ENCODE measurements at regions not wholly inside any gene's neighbourhood (a gene's known extent, or its start where the extent isn't known, plus 50 kb on each side); places are given as distances from the start of the nearest gene placed in this dataset.

DNA sequence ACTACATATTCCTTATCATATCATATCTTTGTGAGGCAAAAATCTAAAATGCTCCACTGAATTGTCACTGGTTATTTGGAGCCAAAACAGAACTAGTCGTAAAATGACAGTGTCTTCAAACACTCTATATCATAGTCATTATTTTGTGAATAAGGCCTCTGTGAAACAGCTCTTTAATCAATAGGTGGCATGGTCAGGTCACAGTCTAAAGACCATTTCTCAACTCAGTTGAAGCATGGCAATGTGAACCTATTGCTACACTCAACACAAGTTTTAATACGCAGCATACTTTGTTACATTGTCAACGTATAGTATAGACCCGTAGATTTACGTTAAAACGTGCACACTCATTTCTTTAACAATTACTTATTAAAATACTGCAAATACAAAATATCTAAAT, 131.3 kb upstream of the PCDH20 start (continued):
- TF ChIP-seq MAX (IDR thresholded peaks at IDR 0.05) (no peak), ZFX (IDR thresholded peaks at IDR 0.05) (no peak)

DNA sequence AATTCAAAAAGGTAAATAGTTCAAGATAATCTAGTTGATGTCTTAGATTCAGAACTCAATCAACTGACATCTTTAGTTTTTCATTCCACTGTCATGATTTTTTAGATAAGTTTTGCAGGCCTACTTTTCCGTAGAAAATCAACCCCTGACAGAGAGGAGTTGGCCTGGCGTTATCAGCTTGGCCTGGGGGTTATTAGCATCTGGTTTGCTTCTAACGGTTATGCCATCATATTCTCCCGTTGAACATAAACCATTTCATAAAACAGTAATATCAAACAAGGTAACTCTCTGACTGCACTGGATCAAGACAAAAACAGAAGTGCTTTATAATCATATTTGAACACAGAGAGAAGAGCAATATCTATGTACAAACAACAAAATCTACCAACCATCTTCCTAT, 130.8 kb upstream of the PCDH20 start:
- ChIA-PET POLR2A (no interaction called here), CTCF (no interaction called here), RAD21 (ENCODE audit: low non-redundant PET in 1 of 2, low total read pairs in 2 of 2, uncharacterized antibody in 2 of 2, unreplicated experiment in 2 of 2) (no interaction called here)
- Histone ChIP-seq H3K36me3 (ENCODE audit: control insufficient read depth in 1 of 2, insufficient read depth in 2 of 2, low read length in 2 of 2) (no peaks in the 10 kb centered on the region), H3K79me2 (ENCODE audit: insufficient read depth, low read length) (no peaks in the 10 kb centered on the region), H3K9ac (ENCODE audit: low read length) (no peak overlapping the region), H3K9me2 (ENCODE audit: insufficient read depth) (no peaks in the 10 kb centered on the region), H3K27me3 (ENCODE audit: insufficient read depth, low read length) (no peaks in the 10 kb centered on the region), H3K27ac (ENCODE audit: low read depth, low read length) (no peak overlapping the region), H2AFZ (ENCODE audit: low read depth, low read length, poor library complexity, severe bottlenecking) (no peak overlapping the region), H3K9me3 (ENCODE audit: control insufficient read depth in 1 of 2, insufficient read depth in 1 of 2, low read depth in 1 of 2, low read length in 2 of 2) (no peaks in the 10 kb centered on the region), H3K4me1 (ENCODE audit: control insufficient read depth in 1 of 2, insufficient read depth in 2 of 2, low read length in 2 of 2) (no peaks in the 10 kb centered on the region), H4K20me1 (ENCODE audit: insufficient read depth) (no peaks in the 10 kb centered on the region), H3K4me2 (ENCODE audit: low read length) (no peak overlapping the region), H3K4me3 (replicated peaks in 1 of 2; ENCODE audit: low read depth in 1 of 2, low read length in 2 of 2) (no peak overlapping the region)
- no peak for TF ChIP-seq JUND (IDR thresholded peaks at IDR 0.05)
- TF ChIP-seq ATF3 (IDR thresholded peaks at IDR 0.05), result no peak
- no peak for TF ChIP-seq ELF1 (IDR thresholded peaks at IDR 0.05; ENCODE audit: borderline replicate concordance, low read depth)
- no peak for TF ChIP-seq POLR2A (IDR thresholded peaks at IDR 0.05; ENCODE audit: borderline replicate concordance, extremely low read depth, insufficient read depth, insufficient read length)
- TF ChIP-seq TCF7L2 (IDR thresholded peaks at IDR 0.05; ENCODE audit: borderline replicate concordance, extremely low read depth, insufficient read depth, insufficient read length), result no peak
- TF ChIP-seq, protein P1, sequence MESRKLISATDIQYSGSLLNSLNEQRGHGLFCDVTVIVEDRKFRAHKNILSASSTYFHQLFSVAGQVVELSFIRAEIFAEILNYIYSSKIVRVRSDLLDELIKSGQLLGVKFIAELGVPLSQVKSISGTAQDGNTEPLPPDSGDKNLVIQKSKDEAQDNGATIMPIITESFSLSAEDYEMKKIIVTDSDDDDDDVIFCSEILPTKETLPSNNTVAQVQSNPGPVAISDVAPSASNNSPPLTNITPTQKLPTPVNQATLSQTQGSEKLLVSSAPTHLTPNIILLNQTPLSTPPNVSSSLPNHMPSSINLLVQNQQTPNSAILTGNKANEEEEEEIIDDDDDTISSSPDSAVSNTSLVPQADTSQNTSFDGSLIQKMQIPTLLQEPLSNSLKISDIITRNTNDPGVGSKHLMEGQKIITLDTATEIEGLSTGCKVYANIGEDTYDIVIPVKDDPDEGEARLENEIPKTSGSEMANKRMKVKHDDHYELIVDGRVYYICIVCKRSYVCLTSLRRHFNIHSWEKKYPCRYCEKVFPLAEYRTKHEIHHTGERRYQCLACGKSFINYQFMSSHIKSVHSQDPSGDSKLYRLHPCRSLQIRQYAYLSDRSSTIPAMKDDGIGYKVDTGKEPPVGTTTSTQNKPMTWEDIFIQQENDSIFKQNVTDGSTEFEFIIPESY (IDR thresholded peaks at IDR 0.05; ENCODE audit: extremely low read depth, insufficient replicate concordance, low read length), result no peak
- TF ChIP-seq FOSL1 (IDR thresholded peaks at IDR 0.05; ENCODE audit: low read depth), result no peak
- TF ChIP-seq POLR2AphosphoS5 (IDR thresholded peaks at IDR 0.05; ENCODE audit: low read depth, low read length), result no peak
- no peak for TF ChIP-seq SP1 (IDR thresholded peaks at IDR 0.05; ENCODE audit: low read depth)
- TF ChIP-seq RAD21 (IDR thresholded peaks at IDR 0.05; ENCODE audit: low read depth), result no peak
- TF ChIP-seq CBX3 (IDR thresholded peaks at IDR 0.05; ENCODE audit: low read depth), result no peak
- no peak for TF ChIP-seq EZH2 (IDR thresholded peaks at IDR 0.05)
- no peak for TF ChIP-seq ZNF274 (IDR thresholded peaks at IDR 0.05; ENCODE audit: low read depth, low read length)
- TF ChIP-seq EGR1 (IDR thresholded peaks at IDR 0.05; ENCODE audit: low read depth), result no peak
- TF ChIP-seq MAX (IDR thresholded peaks at IDR 0.05), result no peak
- no peak for TF ChIP-seq SRF (IDR thresholded peaks at IDR 0.05; ENCODE audit: low read depth)
- TF ChIP-seq SIN3A (IDR thresholded peaks at IDR 0.05; ENCODE audit: low read depth), result no peak
- ATAC-seq (no peak), DNase-seq (ENCODE audit: low read depth, low spot score) (no peak)
- no TSS peak for BruUV-seq (replicated peaks)
- intact Hi-C loops (cut with micrococcal nuclease), result no loop called here

Data from HCT116 (cell line).